ENCODE measurements at regions not wholly inside any gene's neighbourhood (a gene's known extent, or its start where the extent isn't known, plus 50 kb on each side); places are given as distances from the start of the nearest gene placed in this dataset.

DNA sequence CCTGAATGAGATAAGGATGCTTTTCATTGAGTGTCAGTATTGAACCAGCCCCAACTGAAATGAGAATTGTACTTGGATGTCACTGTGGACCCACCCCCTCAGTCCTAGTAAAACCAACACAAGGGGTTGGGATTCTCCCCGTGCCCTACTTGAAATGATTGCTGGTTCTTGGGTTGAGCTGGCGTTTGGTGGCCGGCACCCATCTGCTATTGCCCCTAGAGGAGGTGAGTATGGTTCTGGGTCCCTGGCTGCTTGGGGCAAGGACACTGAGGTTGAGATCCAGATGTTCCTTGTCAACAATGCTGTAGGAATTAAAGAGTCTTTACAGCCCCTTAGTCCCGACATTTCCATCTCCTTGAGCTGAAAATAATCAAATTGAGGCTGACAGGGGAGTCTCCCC, 170.0 kb upstream of the ZNF32 start:
- Mint-ChIP-seq H3K4me1 (ENCODE audit: unreplicated experiment) (peaks cover 34% of the 10 kb centered on the region), H3K9me3 (ENCODE audit: unreplicated experiment) (no peaks in the 10 kb centered on the region), H3K36me3 (ENCODE audit: unreplicated experiment) (no peaks in the 10 kb centered on the region), H3K27me3 (ENCODE audit: unreplicated experiment) (peaks cover 5% of the 10 kb centered on the region), H3K4me3 (ENCODE audit: unreplicated experiment) (no peak overlapping the region), H3K27ac (ENCODE audit: unreplicated experiment) (no peak overlapping the region)
- no peak for DNase-seq (ENCODE audit: extremely low spot score, unreplicated experiment)
- TF ChIP-seq, protein P1, sequence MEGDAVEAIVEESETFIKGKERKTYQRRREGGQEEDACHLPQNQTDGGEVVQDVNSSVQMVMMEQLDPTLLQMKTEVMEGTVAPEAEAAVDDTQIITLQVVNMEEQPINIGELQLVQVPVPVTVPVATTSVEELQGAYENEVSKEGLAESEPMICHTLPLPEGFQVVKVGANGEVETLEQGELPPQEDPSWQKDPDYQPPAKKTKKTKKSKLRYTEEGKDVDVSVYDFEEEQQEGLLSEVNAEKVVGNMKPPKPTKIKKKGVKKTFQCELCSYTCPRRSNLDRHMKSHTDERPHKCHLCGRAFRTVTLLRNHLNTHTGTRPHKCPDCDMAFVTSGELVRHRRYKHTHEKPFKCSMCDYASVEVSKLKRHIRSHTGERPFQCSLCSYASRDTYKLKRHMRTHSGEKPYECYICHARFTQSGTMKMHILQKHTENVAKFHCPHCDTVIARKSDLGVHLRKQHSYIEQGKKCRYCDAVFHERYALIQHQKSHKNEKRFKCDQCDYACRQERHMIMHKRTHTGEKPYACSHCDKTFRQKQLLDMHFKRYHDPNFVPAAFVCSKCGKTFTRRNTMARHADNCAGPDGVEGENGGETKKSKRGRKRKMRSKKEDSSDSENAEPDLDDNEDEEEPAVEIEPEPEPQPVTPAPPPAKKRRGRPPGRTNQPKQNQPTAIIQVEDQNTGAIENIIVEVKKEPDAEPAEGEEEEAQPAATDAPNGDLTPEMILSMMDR (IDR thresholded peaks at IDR 0.05) = no peak

DNA sequence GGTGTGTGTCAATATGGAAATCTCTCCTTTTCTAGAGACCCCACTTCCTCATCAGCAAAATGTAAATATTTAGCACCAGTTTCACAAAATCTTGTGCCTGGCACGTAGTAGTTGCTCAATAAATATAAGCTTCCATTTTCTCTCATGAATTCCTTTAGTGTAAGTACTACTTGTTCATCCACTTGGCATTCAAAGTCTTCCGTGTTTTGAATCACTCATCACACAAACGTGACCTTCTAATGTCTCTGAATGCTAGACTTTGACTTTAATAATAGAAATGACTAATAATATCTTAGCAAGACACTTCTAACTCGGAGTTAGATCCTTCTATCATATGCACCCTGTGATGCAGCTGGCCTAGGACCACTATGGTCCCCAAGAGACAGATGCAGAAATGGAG, 168.7 kb upstream of the ZNF32 start:
- no peaks in the 10 kb centered on the region for H3K36me3 Mint-ChIP-seq (ENCODE audit: unreplicated experiment)
- H3K9me3 Mint-ChIP-seq (ENCODE audit: unreplicated experiment) = no peaks in the 10 kb centered on the region
- TF ChIP-seq, protein P1 (IDR thresholded peaks at IDR 0.05) = no peak
- no peak for DNase-seq (ENCODE audit: extremely low spot score, unreplicated experiment)
- peaks cover 24% of the 10 kb centered on the region for H3K4me1 Mint-ChIP-seq (ENCODE audit: unreplicated experiment)
- H3K4me3 Mint-ChIP-seq (ENCODE audit: unreplicated experiment) = no peak overlapping the region
- peaks cover 7% of the 10 kb centered on the region for H3K27me3 Mint-ChIP-seq (ENCODE audit: unreplicated experiment)
- no peak overlapping the region for H3K27ac Mint-ChIP-seq (ENCODE audit: unreplicated experiment)

DNA sequence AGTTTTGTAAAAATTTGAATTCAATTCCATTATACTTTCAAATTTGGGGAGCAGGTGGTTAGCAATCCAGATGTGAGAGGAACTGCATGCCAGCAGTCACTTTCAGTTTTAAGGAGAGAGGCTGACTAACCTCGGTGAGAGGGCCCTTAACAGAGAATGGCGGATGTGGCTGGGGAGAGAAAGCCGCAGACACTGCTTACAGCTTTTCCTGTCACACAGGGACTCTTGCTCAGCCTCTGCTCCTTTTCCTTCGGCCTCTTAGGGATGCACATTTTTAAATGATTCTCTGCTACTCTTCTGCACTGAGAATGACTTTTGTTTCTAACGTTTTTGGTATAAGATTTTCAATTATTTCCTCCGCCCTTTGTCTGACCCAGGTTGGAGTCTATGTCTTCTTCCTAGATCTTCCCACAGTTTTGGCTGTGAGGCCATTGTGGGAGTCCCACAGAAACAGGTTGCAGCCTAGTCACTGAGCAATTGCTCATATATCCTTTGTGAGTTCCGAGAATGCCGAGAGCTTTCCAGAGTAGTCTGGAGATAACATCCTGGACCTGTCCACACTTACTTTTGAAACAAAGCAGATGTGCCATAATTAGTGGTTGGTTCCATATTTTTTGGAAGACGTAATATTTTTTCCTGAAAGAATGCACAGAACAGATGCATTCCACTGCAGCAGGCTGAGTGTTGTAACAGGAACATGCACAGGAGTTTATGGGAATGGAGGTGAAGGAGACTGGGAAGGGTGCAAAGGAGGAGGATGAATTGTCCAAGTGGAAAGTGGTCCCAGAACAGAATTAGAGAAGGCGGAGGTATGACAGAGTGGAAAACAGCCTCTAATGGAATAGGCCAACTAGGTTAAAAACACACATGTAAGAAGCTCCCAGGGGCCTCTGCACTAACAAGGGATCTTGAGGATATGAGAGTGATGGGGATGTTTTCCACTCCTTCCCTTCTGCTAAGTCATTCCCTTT, 168.0 kb upstream of the ZNF32 start:
- H3K27ac Mint-ChIP-seq (ENCODE audit: unreplicated experiment) = no peak overlapping the region
- H3K36me3 Mint-ChIP-seq (ENCODE audit: unreplicated experiment) = no peaks in the 10 kb centered on the region
- no peak overlapping the region for H3K4me3 Mint-ChIP-seq (ENCODE audit: unreplicated experiment)
- DNase-seq (ENCODE audit: extremely low spot score, unreplicated experiment) = no peak
- H3K27me3 Mint-ChIP-seq (ENCODE audit: unreplicated experiment) = peaks cover 7% of the 10 kb centered on the region
- peaks cover 24% of the 10 kb centered on the region for H3K4me1 Mint-ChIP-seq (ENCODE audit: unreplicated experiment)
- H3K9me3 Mint-ChIP-seq (ENCODE audit: unreplicated experiment) = no peaks in the 10 kb centered on the region
- TF ChIP-seq, protein P1 (IDR thresholded peaks at IDR 0.05) = no peak

DNA sequence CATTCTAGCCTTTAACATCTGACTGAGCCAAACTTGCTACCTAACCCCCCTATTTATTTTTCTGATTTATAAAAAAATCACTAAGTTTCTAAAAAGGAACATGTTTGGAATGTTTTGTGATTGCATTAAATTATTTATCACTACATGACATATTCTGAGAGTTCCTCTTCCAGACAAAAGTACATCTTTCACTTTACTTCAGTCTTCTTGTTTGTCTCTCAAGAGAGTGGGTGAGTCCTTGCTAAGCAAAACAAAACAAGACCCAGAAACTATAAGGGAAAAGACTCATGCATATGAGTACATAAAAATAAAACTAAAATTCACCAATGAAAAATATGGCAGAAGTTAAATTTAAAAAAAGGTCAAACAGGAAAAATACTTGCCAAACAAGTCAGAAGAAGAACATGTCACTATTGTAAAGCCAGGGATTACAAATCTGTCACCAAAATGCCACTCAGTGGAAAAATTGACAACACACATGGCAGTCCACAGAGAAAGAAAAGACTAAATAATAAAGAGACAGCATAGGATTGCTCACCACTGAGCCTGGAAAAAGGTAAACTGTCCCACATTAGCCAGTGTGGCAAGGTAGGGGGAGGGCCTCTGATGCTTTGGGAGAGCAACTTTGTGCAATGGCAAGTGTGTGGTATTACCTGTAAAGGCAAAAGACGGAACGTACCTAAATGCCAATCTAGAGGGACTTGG, 166.7 kb upstream of the ZNF32 start:
- H3K36me3 Mint-ChIP-seq (ENCODE audit: unreplicated experiment) = no peaks in the 10 kb centered on the region
- TF ChIP-seq, protein P1 (IDR thresholded peaks at IDR 0.05) = no peak
- DNase-seq (ENCODE audit: extremely low spot score, unreplicated experiment) = no peak
- H3K27me3 Mint-ChIP-seq (ENCODE audit: unreplicated experiment) = peaks cover 5% of the 10 kb centered on the region
- H3K9me3 Mint-ChIP-seq (ENCODE audit: unreplicated experiment) = no peaks in the 10 kb centered on the region
- no peak overlapping the region for H3K27ac Mint-ChIP-seq (ENCODE audit: unreplicated experiment)
- H3K4me3 Mint-ChIP-seq (ENCODE audit: unreplicated experiment) = no peak overlapping the region
- peaks cover 32% of the 10 kb centered on the region for H3K4me1 Mint-ChIP-seq (ENCODE audit: unreplicated experiment)

DNA sequence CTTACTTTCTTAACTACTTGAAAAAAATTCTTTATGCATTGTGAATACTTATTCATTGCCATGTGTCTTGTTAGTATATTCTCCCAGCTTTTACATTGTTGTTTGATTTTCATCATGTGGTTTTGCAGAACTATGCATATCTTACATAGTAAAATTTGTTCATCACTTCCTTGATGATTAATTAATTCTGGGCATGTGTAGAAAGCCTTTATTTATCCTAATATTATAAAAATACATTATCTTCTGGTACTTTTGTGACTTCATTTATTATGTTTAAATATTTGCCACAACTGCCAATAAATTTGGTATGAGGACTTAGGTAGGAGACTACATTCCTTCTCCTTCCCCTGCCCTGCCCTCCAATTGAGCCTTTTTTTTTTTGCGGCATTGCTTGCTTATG, 166.0 kb upstream of the ZNF32 start:
- Mint-ChIP-seq H3K4me1 (ENCODE audit: unreplicated experiment) (peaks cover 33% of the 10 kb centered on the region), H3K27me3 (ENCODE audit: unreplicated experiment) (peaks cover 5% of the 10 kb centered on the region), H3K9me3 (ENCODE audit: unreplicated experiment) (no peaks in the 10 kb centered on the region), H3K36me3 (ENCODE audit: unreplicated experiment) (no peaks in the 10 kb centered on the region), H3K27ac (ENCODE audit: unreplicated experiment) (no peak overlapping the region), H3K4me3 (ENCODE audit: unreplicated experiment) (no peak overlapping the region)
- no peak for DNase-seq (ENCODE audit: extremely low spot score, unreplicated experiment)
- TF ChIP-seq, protein P1 (IDR thresholded peaks at IDR 0.05) = no peak

Measured in osteocyte (in vitro differentiated cells).